ENCODE measurements at regions not wholly inside any gene's neighbourhood (a gene's known extent, or its start where the extent isn't known, plus 50 kb on each side); places are given as distances from the start of the nearest gene placed in this dataset.

DNA sequence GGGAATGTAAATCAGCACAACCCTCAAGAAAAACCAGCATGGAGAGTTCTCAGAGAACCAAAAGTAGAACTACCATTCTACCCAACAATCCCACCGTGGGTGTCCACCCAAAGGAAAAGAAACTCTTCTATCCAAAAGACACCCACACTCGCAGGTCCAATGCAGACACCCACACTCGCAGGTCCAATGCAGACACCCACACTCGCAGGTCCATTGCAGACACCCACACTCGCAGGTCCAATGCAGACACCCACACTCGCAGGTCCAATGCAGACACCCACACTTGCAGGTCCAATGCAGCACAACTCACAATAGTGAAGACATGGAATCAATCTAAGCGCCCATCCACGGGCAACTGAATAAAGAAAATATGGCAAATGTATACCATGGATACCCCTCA lies 77.0 kb upstream of the RPH3AL start:
- TF ChIP-seq CTCF (IDR thresholded peaks at IDR 0.05) (no peak), POLR2A (IDR thresholded peaks at IDR 0.05) (no peak)
